ENCODE measurements at regions not wholly inside any gene's neighbourhood (a gene's known extent, or its start where the extent isn't known, plus 50 kb on each side); places are given as distances from the start of the nearest gene placed in this dataset.

DNA sequence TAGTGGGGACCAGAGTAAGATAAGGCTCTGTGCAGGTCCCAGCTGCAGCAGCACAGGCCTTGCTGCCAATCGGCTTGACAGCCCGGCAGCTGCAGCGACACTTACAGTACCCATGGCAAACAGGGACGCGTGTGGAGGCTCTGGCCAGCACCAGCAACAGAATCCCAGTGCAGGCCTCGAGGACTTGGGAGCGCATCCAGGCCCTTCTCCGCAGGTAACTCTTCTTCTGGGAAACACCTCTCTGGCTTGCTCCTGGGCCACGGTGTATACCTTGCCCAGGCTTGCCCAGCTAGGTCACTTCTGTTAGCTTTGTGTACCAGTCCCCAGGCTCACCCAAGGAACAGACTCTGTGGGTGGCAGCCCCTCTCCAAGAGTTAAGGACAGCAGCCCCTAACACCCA is 126.7 kb downstream of the CTTN start:
- no peak overlapping the region for H2AFZ ChIP-seq (ENCODE audit: low read length)
- H3K27ac ChIP-seq (ENCODE audit: insufficient read length, low read depth, low read length) = no peak overlapping the region
- Mint-ChIP-seq H3K4me3 (peak overlapping the region in 1 of 2 experiments; percentile 54; a peak in 1 of 5 replicates), H3K27me3 (ENCODE audit: low read depth) (no peaks in the 10 kb centered on the region), H3K27ac (peak overlapping the region in 2 of 3 experiments; percentile 79 to 89; a peak in 2 of 7 replicates), H3K9me3 (no peaks in the 10 kb centered on the region), H3K4me1 (peaks cover 55 to 56% of the 10 kb centered on the region in 2 experiments), H3K36me3 (ENCODE audit: insufficient read depth in 1 of 3, low read depth in 3 of 3) (no peaks in the 10 kb centered on the region)
- no peaks in the 10 kb centered on the region for H3K79me1 ChIP-seq (ENCODE audit: insufficient read depth, low read depth, low read length, poor library complexity, severe bottlenecking)
- H3K9me3 ChIP-seq (ENCODE audit: control insufficient read depth, low read depth, low read length) = no peaks in the 10 kb centered on the region
- H4K8ac ChIP-seq (replicated peaks; ENCODE audit: insufficient read length, low read depth, low read length) = no peak overlapping the region
- H2BK15ac ChIP-seq (ENCODE audit: low read depth, low read length) = no peak overlapping the region
- no peak overlapping the region for H3T11ph ChIP-seq (ENCODE audit: low read length)
- no peak overlapping the region for H2BK120ac ChIP-seq (ENCODE audit: low read depth, low read length, poor library complexity, severe bottlenecking)
- no peak overlapping the region for H2AK5ac ChIP-seq (ENCODE audit: insufficient read length, low read length)
- TF ChIP-seq, protein P1, sequence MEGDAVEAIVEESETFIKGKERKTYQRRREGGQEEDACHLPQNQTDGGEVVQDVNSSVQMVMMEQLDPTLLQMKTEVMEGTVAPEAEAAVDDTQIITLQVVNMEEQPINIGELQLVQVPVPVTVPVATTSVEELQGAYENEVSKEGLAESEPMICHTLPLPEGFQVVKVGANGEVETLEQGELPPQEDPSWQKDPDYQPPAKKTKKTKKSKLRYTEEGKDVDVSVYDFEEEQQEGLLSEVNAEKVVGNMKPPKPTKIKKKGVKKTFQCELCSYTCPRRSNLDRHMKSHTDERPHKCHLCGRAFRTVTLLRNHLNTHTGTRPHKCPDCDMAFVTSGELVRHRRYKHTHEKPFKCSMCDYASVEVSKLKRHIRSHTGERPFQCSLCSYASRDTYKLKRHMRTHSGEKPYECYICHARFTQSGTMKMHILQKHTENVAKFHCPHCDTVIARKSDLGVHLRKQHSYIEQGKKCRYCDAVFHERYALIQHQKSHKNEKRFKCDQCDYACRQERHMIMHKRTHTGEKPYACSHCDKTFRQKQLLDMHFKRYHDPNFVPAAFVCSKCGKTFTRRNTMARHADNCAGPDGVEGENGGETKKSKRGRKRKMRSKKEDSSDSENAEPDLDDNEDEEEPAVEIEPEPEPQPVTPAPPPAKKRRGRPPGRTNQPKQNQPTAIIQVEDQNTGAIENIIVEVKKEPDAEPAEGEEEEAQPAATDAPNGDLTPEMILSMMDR (conservative IDR thresholded peaks at IDR 0.05) = no peak
- no peaks in the 10 kb centered on the region for H3K79me2 ChIP-seq (ENCODE audit: insufficient read depth, low read length)
- no CpG with 5 or more reads among the region's 9 CpGs for WGBS (ENCODE audit: extremely low coverage, insufficient read length, low lambda C conversion rate)
- peak; percentile 35 for DNase-seq
- no peak overlapping the region for H3K4me2 ChIP-seq (ENCODE audit: insufficient read depth, insufficient read length, low read length)
- no peak overlapping the region for H3K56ac ChIP-seq (ENCODE audit: insufficient read length, low read depth, low read length)
- H2BK20ac ChIP-seq (ENCODE audit: low read depth, low read length, poor library complexity, severe bottlenecking) = no peak overlapping the region
- H4K5ac ChIP-seq (ENCODE audit: insufficient read length, low read depth, low read length) = no peak overlapping the region
- H2BK5ac ChIP-seq (ENCODE audit: insufficient read length, low read length) = no peak overlapping the region
- no peak overlapping the region for H2BK12ac ChIP-seq (ENCODE audit: insufficient read length, low read depth, low read length)
- peaks cover 11% of the 10 kb centered on the region; the same call in 1 of the 2 replicates for H3K4me1 ChIP-seq (ENCODE audit: insufficient read depth, low read length)
- no peak overlapping the region for H3K9ac ChIP-seq (ENCODE audit: extremely low read depth, insufficient read length, low read length)
- 0 out of 2 replicates have a peak overlapping the region, but pooled peaks have one; percentile 51 for H3K14ac ChIP-seq (ENCODE audit: insufficient read depth, low read length)
- H3K23ac ChIP-seq (ENCODE audit: insufficient read length, low read depth, low read length) = no peak overlapping the region
- peak overlapping the region; percentile 25 for H3K18ac ChIP-seq (ENCODE audit: insufficient read length, low read depth, low read length)
- H4K20me1 ChIP-seq (ENCODE audit: control insufficient read depth, insufficient read depth, insufficient read length) = no peaks in the 10 kb centered on the region
- H3K27me3 ChIP-seq (ENCODE audit: insufficient read depth, low read length) = no peaks in the 10 kb centered on the region
- H4K91ac ChIP-seq (ENCODE audit: insufficient read length, low read depth, low read length) = no peak overlapping the region
- no peak overlapping the region for H3K4ac ChIP-seq (ENCODE audit: low read depth, low read length)
- H3K23me2 ChIP-seq (ENCODE audit: insufficient read length, low read depth, low read length, poor library complexity, severe bottlenecking) = no peaks in the 10 kb centered on the region
